Prostate gland (tissue), 2 donors: ENCODE measurements at regions not wholly inside any gene's neighbourhood (a gene's known extent, or its start where the extent isn't known, plus 50 kb on each side); places are given as distances from the start of the nearest gene placed in this dataset.

Experiments used
- DNase-seq: peaks from one replicate; pipeline ENCODE4 v3.0.0-alpha.2; 2019; ENCODE audit warnings: low spot score
- H3K27ac ChIP-seq, 2 donors: fragments of 200-600 bp; sonication (generic); 2 replicates each; pipeline ENCODE4 v1.5.1; 2017 to 2019
- H3K27me3 ChIP-seq: fragments of 200-600 bp; sonication (generic); replicated peaks from 2 replicates; pipeline ENCODE4 v1.5.1; 2019; ENCODE audit not compliant: insufficient read depth
- H3K36me3 ChIP-seq, 2 donors: fragments of 200-600 bp; sonication (generic); 1 replicate in 1 of 2; 2 replicates in 1 of 2; pipeline versions ENCODE4 v1.5.1 to v1.8.1; 2017 to 2019
- H3K4me1 ChIP-seq: fragments of 200-600 bp; sonication (generic); replicated peaks from 2 replicates; pipeline ENCODE4 v1.5.1; 2019
- H3K4me3 ChIP-seq, 2 donors: fragments of 200-600 bp; sonication (generic); 2 replicates each; pipeline ENCODE4 v1.5.1; 2017 to 2019
- H3K9me3 ChIP-seq: fragments of 200-600 bp; sonication (generic); 2 replicates; pipeline ENCODE4 v1.5.1; 2017
- POLR2A ChIP-seq: fragments of 450-650 bp; IDR thresholded peaks from one replicate; pipeline ENCODE4 v1.6.1; 2016; ENCODE audit warnings: antibody characterized with exemption, mild to moderate bottlenecking
- POLR2AphosphoS5 ChIP-seq: sonication (generic); formaldehyde crosslinking; IDR thresholded peaks from one replicate; pipeline ENCODE4 v1.6.1; 2017; ENCODE audit warnings: antibody characterized with exemption
- WGBS: methylation state at CpG from one replicate; pipeline ENCODE4 v1.1.5; 2018; 5-methylcytosine and 5-hydroxymethylcytosine counted together
- intact Hi-C: fragments of 100-400 bp; cut with DNase I; formaldehyde crosslinking; loops from one replicate; pipeline ENCODE4 v1.14.2; 2022
- TF ChIP-seq, protein P1 (sequence below), 4 experiments: fragments of 200-600 bp in 2 of 4; fragments of 450-650 bp in 2 of 4; sonication (generic) in 2 of 4; IDR thresholded peaks; 1 replicate in 3 of 4; 2 replicates in 1 of 4; pipeline ENCODE4 v1.5.1; 2016 to 2019; ENCODE audit warnings: antibody characterized with exemption in 4 of 4, mild to moderate bottlenecking in 2 of 4, moderate library complexity in 2 of 4

DNA sequence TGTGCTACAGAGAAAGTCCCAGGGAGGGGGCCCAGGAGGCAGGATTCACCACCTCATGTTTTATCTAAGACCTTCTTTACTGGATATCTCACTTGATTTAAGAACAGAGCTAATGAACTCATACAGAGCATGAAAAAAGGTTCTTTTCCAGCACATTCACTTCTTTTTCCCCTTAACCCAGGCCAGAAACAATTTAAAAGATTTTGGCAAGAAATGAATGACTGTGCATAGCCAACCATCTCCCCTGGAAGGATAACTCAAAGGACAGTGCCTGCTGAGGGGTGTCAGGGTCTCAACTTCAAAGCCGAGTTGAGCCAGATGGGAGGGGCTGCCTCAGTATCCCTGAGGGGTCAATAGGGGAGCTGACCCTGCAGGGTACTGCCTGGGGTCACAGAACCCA is 253.4 kb downstream of the SOD2 start:
- Histone ChIP-seq H3K36me3 (no peaks in the 10 kb centered on the region), H3K27ac (no peak overlapping the region), H3K9me3 (no peaks in the 10 kb centered on the region), H3K27me3 (no peaks in the 10 kb centered on the region), H3K4me1 (no peaks in the 10 kb centered on the region), H3K4me3 (no peak overlapping the region)
- TF ChIP-seq POLR2AphosphoS5 (no peak), POLR2A (no peak)
- TF ChIP-seq, protein P1, sequence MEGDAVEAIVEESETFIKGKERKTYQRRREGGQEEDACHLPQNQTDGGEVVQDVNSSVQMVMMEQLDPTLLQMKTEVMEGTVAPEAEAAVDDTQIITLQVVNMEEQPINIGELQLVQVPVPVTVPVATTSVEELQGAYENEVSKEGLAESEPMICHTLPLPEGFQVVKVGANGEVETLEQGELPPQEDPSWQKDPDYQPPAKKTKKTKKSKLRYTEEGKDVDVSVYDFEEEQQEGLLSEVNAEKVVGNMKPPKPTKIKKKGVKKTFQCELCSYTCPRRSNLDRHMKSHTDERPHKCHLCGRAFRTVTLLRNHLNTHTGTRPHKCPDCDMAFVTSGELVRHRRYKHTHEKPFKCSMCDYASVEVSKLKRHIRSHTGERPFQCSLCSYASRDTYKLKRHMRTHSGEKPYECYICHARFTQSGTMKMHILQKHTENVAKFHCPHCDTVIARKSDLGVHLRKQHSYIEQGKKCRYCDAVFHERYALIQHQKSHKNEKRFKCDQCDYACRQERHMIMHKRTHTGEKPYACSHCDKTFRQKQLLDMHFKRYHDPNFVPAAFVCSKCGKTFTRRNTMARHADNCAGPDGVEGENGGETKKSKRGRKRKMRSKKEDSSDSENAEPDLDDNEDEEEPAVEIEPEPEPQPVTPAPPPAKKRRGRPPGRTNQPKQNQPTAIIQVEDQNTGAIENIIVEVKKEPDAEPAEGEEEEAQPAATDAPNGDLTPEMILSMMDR (IDR thresholded peaks at IDR 0.05), result no peak
- WGBS, result 59% methylated on average over 1 of the region's 1 CpG
- intact Hi-C loops, result no loop called here
- DNase-seq, result no peak

DNA sequence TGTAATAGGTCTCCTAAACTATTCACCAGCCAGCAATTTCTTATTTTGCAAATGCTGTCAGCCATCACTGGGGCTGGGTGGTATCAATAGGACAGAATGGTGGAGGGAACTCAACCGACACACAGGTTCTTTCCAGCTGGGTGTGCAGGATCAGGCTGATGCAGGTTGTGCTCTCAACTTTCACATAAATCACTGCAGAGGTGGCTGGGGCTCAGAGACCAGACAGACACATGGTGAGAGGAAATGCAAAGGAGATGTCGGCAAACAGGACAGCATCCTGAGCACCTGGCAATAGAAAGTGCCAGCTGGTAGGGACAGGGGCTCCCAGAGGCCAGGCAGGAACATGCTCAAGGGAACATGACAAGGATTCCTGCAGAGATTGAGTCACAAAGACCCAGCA is 254.9 kb downstream of the SOD2 start:
- no peak for DNase-seq
- 30% methylated on average over 2 of the region's 2 CpGs for WGBS
- Histone ChIP-seq H3K27me3 (no peaks in the 10 kb centered on the region), H3K27ac (no peak overlapping the region), H3K4me1 (no peaks in the 10 kb centered on the region), H3K4me3 (no peak overlapping the region), H3K36me3 (no peaks in the 10 kb centered on the region), H3K9me3 (no peaks in the 10 kb centered on the region)
- intact Hi-C loops, result no loop called here
- TF ChIP-seq, protein P1 (IDR thresholded peaks at IDR 0.05), result no peak
- TF ChIP-seq POLR2AphosphoS5, result no peak
- no peak for TF ChIP-seq POLR2A

DNA sequence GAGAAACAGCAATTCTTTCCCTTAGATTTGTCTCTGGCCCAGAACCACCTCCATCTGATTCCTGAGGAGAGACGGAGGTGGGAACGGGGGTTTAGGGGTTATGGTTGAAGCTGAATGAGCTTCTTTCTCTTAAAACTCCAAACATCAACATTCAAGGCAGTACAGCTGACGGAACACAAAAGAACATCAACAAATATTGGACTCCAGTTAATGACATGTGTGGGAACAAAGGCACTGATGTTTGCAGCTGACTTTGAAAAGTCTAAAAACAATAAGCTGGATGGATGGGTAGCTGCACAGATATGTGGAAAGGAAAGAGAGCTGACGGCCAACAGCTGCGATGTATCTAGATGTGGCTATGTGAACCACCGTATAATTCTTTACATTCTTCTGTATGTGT is 256.5 kb downstream of the SOD2 start:
- Histone ChIP-seq H3K27me3 (no peaks in the 10 kb centered on the region), H3K36me3 (no peaks in the 10 kb centered on the region), H3K4me3 (no peak overlapping the region), H3K4me1 (no peaks in the 10 kb centered on the region), H3K9me3 (no peaks in the 10 kb centered on the region), H3K27ac (no peak overlapping the region)
- no peak for DNase-seq
- TF ChIP-seq POLR2A (no peak), POLR2AphosphoS5 (no peak)
- TF ChIP-seq, protein P1 (IDR thresholded peaks at IDR 0.05), result no peak
- 53% methylated on average over 6 of the region's 6 CpGs for WGBS
- intact Hi-C loops, result no loop called here

DNA sequence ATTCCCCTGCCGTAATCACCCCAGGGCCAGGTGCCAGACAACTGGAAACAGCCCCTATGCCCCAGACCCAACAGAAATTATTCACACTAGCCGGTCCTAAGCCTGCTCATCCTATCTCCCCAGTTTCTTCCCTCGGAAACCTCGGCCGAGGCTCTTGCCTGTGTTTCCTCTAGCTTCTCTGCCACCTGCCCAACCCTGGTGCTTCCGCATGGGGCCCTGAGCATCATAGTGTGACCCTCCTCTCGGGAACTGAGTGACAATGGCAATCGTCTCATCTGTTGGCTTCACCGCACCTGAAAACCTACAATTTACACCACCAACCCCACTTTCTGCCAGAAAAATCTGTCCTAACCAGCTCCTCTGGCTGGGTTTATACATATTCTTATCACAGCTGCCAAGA is 257.3 kb downstream of the SOD2 start:
- Histone ChIP-seq H3K4me3 (no peak overlapping the region), H3K9me3 (no peaks in the 10 kb centered on the region), H3K27ac (no peak overlapping the region), H3K4me1 (no peaks in the 10 kb centered on the region), H3K27me3 (no peaks in the 10 kb centered on the region), H3K36me3 (no peaks in the 10 kb centered on the region)
- TF ChIP-seq POLR2AphosphoS5 (no peak), POLR2A (no peak)
- TF ChIP-seq, protein P1 (IDR thresholded peaks at IDR 0.05), result no peak
- no peak for DNase-seq
- 85% methylated on average over 9 of the region's 9 CpGs for WGBS
- intact Hi-C loops, result no loop called here

DNA sequence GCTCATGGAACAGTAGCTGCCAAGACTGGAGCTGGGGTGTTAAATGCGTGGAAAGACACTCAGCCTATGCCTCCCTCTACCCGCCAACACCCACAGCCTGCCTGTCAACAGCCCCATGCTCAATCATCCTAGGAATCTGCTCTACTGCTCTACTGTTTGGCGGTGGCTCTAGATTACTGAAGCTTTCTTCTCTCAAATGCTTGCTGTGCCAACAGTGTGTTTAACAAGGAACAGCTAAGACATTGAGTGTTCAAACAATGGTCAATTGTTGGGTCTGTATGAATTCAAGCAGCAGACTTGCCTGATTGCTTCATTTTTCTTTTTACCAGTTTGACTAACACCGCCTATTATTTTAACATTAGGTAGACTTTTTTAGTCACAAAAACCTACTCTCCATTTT is 258.6 kb downstream of the SOD2 start:
- Histone ChIP-seq H3K4me1 (no peaks in the 10 kb centered on the region), H3K27ac (no peak overlapping the region), H3K27me3 (no peaks in the 10 kb centered on the region), H3K36me3 (no peaks in the 10 kb centered on the region), H3K9me3 (no peaks in the 10 kb centered on the region), H3K4me3 (no peak overlapping the region)
- no peak for DNase-seq
- TF ChIP-seq POLR2AphosphoS5, result no peak
- TF ChIP-seq, protein P1 (IDR thresholded peaks at IDR 0.05), result no peak
- no peak for TF ChIP-seq POLR2A
- intact Hi-C loops, result no loop called here
- 36% methylated on average over 4 of the region's 4 CpGs for WGBS
